ENCODE measurements at regions not wholly inside any gene's neighbourhood (a gene's known extent, or its start where the extent isn't known, plus 50 kb on each side); places are given as distances from the start of the nearest gene placed in this dataset.

- Mint-ChIP-seq H3K4me3 (no peak overlapping the region), H3K36me3 (ENCODE audit: low read depth) (no peaks in the 10 kb centered on the region), H3K4me1 (ENCODE audit: low read depth) (no peaks in the 10 kb centered on the region), H3K9me3 (no peaks in the 10 kb centered on the region), H3K27me3 (ENCODE audit: low read depth) (no peaks in the 10 kb centered on the region), H3K27ac (no peak overlapping the region)
- CTCF ChIA-PET, result no interaction called here
- DNase-seq, result no peak
- intact Hi-C loops (cut with micrococcal nuclease), result no loop called here
Observed at GRCh38 chr20:6855796-6856195, 88.3 kb downstream of the BMP2 start.

- Mint-ChIP-seq H3K4me3 (no peak overlapping the region), H3K9me3 (no peaks in the 10 kb centered on the region), H3K27ac (no peak overlapping the region), H3K4me1 (ENCODE audit: low read depth) (no peaks in the 10 kb centered on the region), H3K27me3 (ENCODE audit: low read depth) (no peaks in the 10 kb centered on the region), H3K36me3 (ENCODE audit: low read depth) (no peaks in the 10 kb centered on the region)
- no peak for DNase-seq
- CTCF ChIA-PET, result no interaction called here
- intact Hi-C loops (cut with micrococcal nuclease), result no loop called here
Observed at GRCh38 chr20:6857927-6858326, 90.4 kb downstream of the BMP2 start.

GRCh38 chr20:6863355-6863754 is 95.9 kb downstream of the BMP2 start:
- intact Hi-C loops (cut with micrococcal nuclease), result no loop called here
- Mint-ChIP-seq H3K36me3 (ENCODE audit: low read depth) (no peaks in the 10 kb centered on the region), H3K9me3 (no peaks in the 10 kb centered on the region), H3K27me3 (ENCODE audit: low read depth) (no peaks in the 10 kb centered on the region), H3K4me1 (ENCODE audit: low read depth) (no peaks in the 10 kb centered on the region), H3K4me3 (no peak overlapping the region), H3K27ac (no peak overlapping the region)
- no peak for DNase-seq
- CTCF ChIA-PET, result no interaction called here

- no peak for DNase-seq
- H3K27me3 Mint-ChIP-seq (ENCODE audit: low read depth), result no peaks in the 10 kb centered on the region
- no peak overlapping the region for H3K4me3 Mint-ChIP-seq
- H3K9me3 Mint-ChIP-seq, result no peaks in the 10 kb centered on the region
- no peaks in the 10 kb centered on the region for H3K36me3 Mint-ChIP-seq (ENCODE audit: low read depth)
- CTCF ChIA-PET, result no interaction called here
- H3K27ac Mint-ChIP-seq, result no peak overlapping the region
- no peaks in the 10 kb centered on the region for H3K4me1 Mint-ChIP-seq (ENCODE audit: low read depth)
- intact Hi-C loops (cut with micrococcal nuclease), result no loop called here
Observed at GRCh38 chr20:6863798-6864201, 96.3 kb downstream of the BMP2 start.

GRCh38 chr20:6864740-6865139 is 97.3 kb downstream of the BMP2 start:
- Mint-ChIP-seq H3K36me3 (ENCODE audit: low read depth) (no peaks in the 10 kb centered on the region), H3K9me3 (no peaks in the 10 kb centered on the region), H3K4me1 (ENCODE audit: low read depth) (no peaks in the 10 kb centered on the region), H3K27me3 (ENCODE audit: low read depth) (no peaks in the 10 kb centered on the region), H3K27ac (no peak overlapping the region), H3K4me3 (no peak overlapping the region)
- no peak for DNase-seq
- intact Hi-C loops (cut with micrococcal nuclease), result no loop called here
- CTCF ChIA-PET, result no interaction called here

GRCh38 chr20:6866741-6867140 is 99.3 kb downstream of the BMP2 start:
- intact Hi-C loops (cut with micrococcal nuclease), result no loop called here
- CTCF ChIA-PET, result no interaction called here

GRCh38 chr20:6868861-6869260 is 101.4 kb downstream of the BMP2 start:
- no peak overlapping the region for H3K27ac Mint-ChIP-seq
- H3K9me3 Mint-ChIP-seq, result no peaks in the 10 kb centered on the region
- H3K27me3 Mint-ChIP-seq (ENCODE audit: low read depth), result no peaks in the 10 kb centered on the region
- CTCF ChIA-PET, result no interaction called here
- no peak overlapping the region for H3K4me3 Mint-ChIP-seq
- no peaks in the 10 kb centered on the region for H3K36me3 Mint-ChIP-seq (ENCODE audit: low read depth)
- no peak for DNase-seq
- intact Hi-C loops (cut with micrococcal nuclease), result no loop called here
- H3K4me1 Mint-ChIP-seq (ENCODE audit: low read depth), result no peaks in the 10 kb centered on the region

More at GRCh38 chr20:6866741-6867140, 99.3 kb downstream of the BMP2 start:
- Mint-ChIP-seq H3K9me3 (no peaks in the 10 kb centered on the region), H3K4me1 (ENCODE audit: low read depth) (no peaks in the 10 kb centered on the region), H3K27me3 (ENCODE audit: low read depth) (no peaks in the 10 kb centered on the region), H3K4me3 (no peak overlapping the region), H3K27ac (no peak overlapping the region), H3K36me3 (ENCODE audit: low read depth) (no peaks in the 10 kb centered on the region)
- DNase-seq, result no peak

- Mint-ChIP-seq H3K36me3 (ENCODE audit: low read depth) (no peaks in the 10 kb centered on the region), H3K9me3 (no peaks in the 10 kb centered on the region), H3K27ac (no peak overlapping the region), H3K27me3 (ENCODE audit: low read depth) (no peaks in the 10 kb centered on the region), H3K4me3 (no peak overlapping the region), H3K4me1 (ENCODE audit: low read depth) (no peaks in the 10 kb centered on the region)
- CTCF ChIA-PET, result no interaction called here
- intact Hi-C loops (cut with micrococcal nuclease), result no loop called here
- no peak for DNase-seq
Observed at GRCh38 chr20:6870559-6870958, 103.1 kb downstream of the BMP2 start.

- no peak overlapping the region for H3K27ac Mint-ChIP-seq
- no peaks in the 10 kb centered on the region for H3K27me3 Mint-ChIP-seq (ENCODE audit: low read depth)
- H3K4me3 Mint-ChIP-seq, result no peak overlapping the region
- intact Hi-C loops (cut with micrococcal nuclease), result no loop called here
- H3K4me1 Mint-ChIP-seq (ENCODE audit: low read depth), result no peaks in the 10 kb centered on the region
- CTCF ChIA-PET, result no interaction called here
- no peaks in the 10 kb centered on the region for H3K9me3 Mint-ChIP-seq
- H3K36me3 Mint-ChIP-seq (ENCODE audit: low read depth), result no peaks in the 10 kb centered on the region
- no peak for DNase-seq
Observed at GRCh38 chr20:6877633-6878032, 110.1 kb downstream of the BMP2 start.

GRCh38 chr20:6882561-6883291 is 115.2 kb downstream of the BMP2 start:
- CTCF ChIA-PET, result no interaction called here
- H3K36me3 Mint-ChIP-seq (ENCODE audit: low read depth), result no peaks in the 10 kb centered on the region
- peaks cover 4% of the 10 kb centered on the region for H3K9me3 Mint-ChIP-seq
- H3K4me1 Mint-ChIP-seq (ENCODE audit: low read depth), result no peaks in the 10 kb centered on the region
- intact Hi-C loops (cut with micrococcal nuclease), result no loop called here
- no peak overlapping the region for H3K4me3 Mint-ChIP-seq
- H3K27me3 Mint-ChIP-seq (ENCODE audit: low read depth), result no peaks in the 10 kb centered on the region
- DNase-seq, result no peak
- no peak overlapping the region for H3K27ac Mint-ChIP-seq

GRCh38 chr20:6884114-6884513 is 116.6 kb downstream of the BMP2 start:
- Mint-ChIP-seq H3K36me3 (ENCODE audit: low read depth) (no peaks in the 10 kb centered on the region), H3K9me3 (peaks cover 4% of the 10 kb centered on the region), H3K27me3 (ENCODE audit: low read depth) (no peaks in the 10 kb centered on the region), H3K4me1 (ENCODE audit: low read depth) (no peaks in the 10 kb centered on the region), H3K4me3 (no peak overlapping the region), H3K27ac (no peak overlapping the region)
- intact Hi-C loops (cut with micrococcal nuclease), result no loop called here
- CTCF ChIA-PET, result no interaction called here
- no peak for DNase-seq

GRCh38 chr20:6886065-6886729 is 118.7 kb downstream of the BMP2 start:
- no peak overlapping the region for H3K4me3 Mint-ChIP-seq
- CTCF ChIA-PET, result no interaction called here
- no peaks in the 10 kb centered on the region for H3K27me3 Mint-ChIP-seq (ENCODE audit: low read depth)
- intact Hi-C loops (cut with micrococcal nuclease), result no loop called here
- no peak for DNase-seq
- H3K9me3 Mint-ChIP-seq, result peaks cover 4% of the 10 kb centered on the region
- no peaks in the 10 kb centered on the region for H3K36me3 Mint-ChIP-seq (ENCODE audit: low read depth)
- no peak overlapping the region for H3K27ac Mint-ChIP-seq
- no peaks in the 10 kb centered on the region for H3K4me1 Mint-ChIP-seq (ENCODE audit: low read depth)

GRCh38 chr20:6887966-6888365 is 120.5 kb downstream of the BMP2 start:
- no peak overlapping the region for H3K27ac Mint-ChIP-seq
- no peaks in the 10 kb centered on the region for H3K4me1 Mint-ChIP-seq (ENCODE audit: low read depth)
- no peaks in the 10 kb centered on the region for H3K27me3 Mint-ChIP-seq (ENCODE audit: low read depth)
- DNase-seq, result no peak
- H3K9me3 Mint-ChIP-seq, result peaks cover 6% of the 10 kb centered on the region
- H3K36me3 Mint-ChIP-seq (ENCODE audit: low read depth), result no peaks in the 10 kb centered on the region
- intact Hi-C loops (cut with micrococcal nuclease), result no loop called here
- no peak overlapping the region for H3K4me3 Mint-ChIP-seq
- CTCF ChIA-PET, result no interaction called here
